ENCODE measurements at regions not wholly inside any gene's neighbourhood (a gene's known extent, or its start where the extent isn't known, plus 50 kb on each side); places are given as distances from the start of the nearest gene placed in this dataset.

- no peak for DNase-seq
Measured at GRCh38 chr10:107855301-107856046, 691.0 kb upstream of the SORCS1 start.

- DNase-seq, result no peak
Measured at GRCh38 chr10:107848726-107849360, 684.3 kb upstream of the SORCS1 start.

- no peak for DNase-seq
Measured at GRCh38 chr10:107847620-107848019, 683.1 kb upstream of the SORCS1 start.

- no peak for DNase-seq
Measured at GRCh38 chr10:107834706-107835105, 670.2 kb upstream of the SORCS1 start.

GRCh38 chr10:107831772-107832171 lies 667.3 kb upstream of the SORCS1 start:
- no peak for DNase-seq

- no peak for DNase-seq
Measured at GRCh38 chr10:107829161-107829560, 664.7 kb upstream of the SORCS1 start.

GRCh38 chr10:107826171-107826570 lies 661.7 kb upstream of the SORCS1 start:
- DNase-seq, result no peak

- peak; percentile 84 for DNase-seq
Measured at GRCh38 chr10:107814865-107815487, 650.5 kb upstream of the SORCS1 start.

- DNase-seq, result no peak
Measured at GRCh38 chr10:107813451-107814162, 649.1 kb upstream of the SORCS1 start.

GRCh38 chr10:107809889-107810288 lies 645.4 kb upstream of the SORCS1 start:
- no peak for DNase-seq

GRCh38 chr10:107807836-107808235 lies 643.3 kb upstream of the SORCS1 start:
- DNase-seq, result no peak

- no peak for DNase-seq
Measured at GRCh38 chr10:107806026-107806425, 641.5 kb upstream of the SORCS1 start.

- no peak for DNase-seq
Measured at GRCh38 chr10:107803546-107803945, 639.0 kb upstream of the SORCS1 start.

GRCh38 chr10:107800061-107800460 lies 635.6 kb upstream of the SORCS1 start:
- no peak for DNase-seq

GRCh38 chr10:107790271-107790670 lies 625.8 kb upstream of the SORCS1 start:
- DNase-seq, result no peak

- DNase-seq, result no peak
Measured at GRCh38 chr10:107771066-107771465, 606.6 kb upstream of the SORCS1 start.

GRCh38 chr10:107767185-107767584 lies 602.7 kb upstream of the SORCS1 start:
- DNase-seq, result no peak

- no peak for DNase-seq
Measured at GRCh38 chr10:107754814-107755213, 590.3 kb upstream of the SORCS1 start.

- DNase-seq, result no peak
Measured at GRCh38 chr10:107749235-107749634, 584.7 kb upstream of the SORCS1 start.

GRCh38 chr10:107747851-107748250 lies 583.3 kb upstream of the SORCS1 start:
- DNase-seq, result no peak

GRCh38 chr10:107741971-107742370 lies 577.5 kb upstream of the SORCS1 start:
- no peak for DNase-seq

- no peak for DNase-seq
Measured at GRCh38 chr10:107740962-107741690, 576.6 kb upstream of the SORCS1 start.

GRCh38 chr10:107739951-107740350 lies 575.4 kb upstream of the SORCS1 start:
- DNase-seq, result no peak

Measured in islet precursor cell (in vitro differentiated cells).